GM12872 (cell line): ENCODE measurements at regions not wholly inside any gene's neighbourhood (a gene's known extent, or its start where the extent isn't known, plus 50 kb on each side); places are given as distances from the start of the nearest gene placed in this dataset.

Source experiments
- TF ChIP-seq, protein P1 (sequence below): IDR thresholded peaks from 3 replicates; pipeline ENCODE4 v1.5.1; 2011; ENCODE audit warnings: low read depth, mild to moderate bottlenecking, low read length, moderate library complexity; ENCODE audit not compliant: insufficient read depth

DNA sequence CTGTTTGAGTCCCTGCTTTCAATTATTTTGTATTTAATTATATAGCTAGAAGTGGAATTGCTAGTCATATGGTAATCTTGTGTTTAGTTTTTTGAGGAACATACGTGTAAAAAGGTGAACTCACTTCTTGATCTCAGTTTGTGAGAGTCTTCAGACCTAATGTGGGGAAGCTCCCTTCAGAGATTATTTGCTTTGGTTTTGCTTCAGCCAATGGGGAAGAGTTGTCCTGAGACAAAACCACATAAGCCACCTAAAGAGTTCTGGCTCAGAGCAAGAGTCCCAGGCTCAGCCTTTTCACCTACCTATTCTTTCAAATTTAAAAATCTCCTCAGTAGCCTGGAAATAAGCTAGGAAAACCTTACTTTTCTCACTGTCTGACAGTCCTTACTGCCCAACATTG lies 138.4 kb downstream of the UCK2 start:
- TF ChIP-seq, protein P1, sequence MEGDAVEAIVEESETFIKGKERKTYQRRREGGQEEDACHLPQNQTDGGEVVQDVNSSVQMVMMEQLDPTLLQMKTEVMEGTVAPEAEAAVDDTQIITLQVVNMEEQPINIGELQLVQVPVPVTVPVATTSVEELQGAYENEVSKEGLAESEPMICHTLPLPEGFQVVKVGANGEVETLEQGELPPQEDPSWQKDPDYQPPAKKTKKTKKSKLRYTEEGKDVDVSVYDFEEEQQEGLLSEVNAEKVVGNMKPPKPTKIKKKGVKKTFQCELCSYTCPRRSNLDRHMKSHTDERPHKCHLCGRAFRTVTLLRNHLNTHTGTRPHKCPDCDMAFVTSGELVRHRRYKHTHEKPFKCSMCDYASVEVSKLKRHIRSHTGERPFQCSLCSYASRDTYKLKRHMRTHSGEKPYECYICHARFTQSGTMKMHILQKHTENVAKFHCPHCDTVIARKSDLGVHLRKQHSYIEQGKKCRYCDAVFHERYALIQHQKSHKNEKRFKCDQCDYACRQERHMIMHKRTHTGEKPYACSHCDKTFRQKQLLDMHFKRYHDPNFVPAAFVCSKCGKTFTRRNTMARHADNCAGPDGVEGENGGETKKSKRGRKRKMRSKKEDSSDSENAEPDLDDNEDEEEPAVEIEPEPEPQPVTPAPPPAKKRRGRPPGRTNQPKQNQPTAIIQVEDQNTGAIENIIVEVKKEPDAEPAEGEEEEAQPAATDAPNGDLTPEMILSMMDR, result no peak

DNA sequence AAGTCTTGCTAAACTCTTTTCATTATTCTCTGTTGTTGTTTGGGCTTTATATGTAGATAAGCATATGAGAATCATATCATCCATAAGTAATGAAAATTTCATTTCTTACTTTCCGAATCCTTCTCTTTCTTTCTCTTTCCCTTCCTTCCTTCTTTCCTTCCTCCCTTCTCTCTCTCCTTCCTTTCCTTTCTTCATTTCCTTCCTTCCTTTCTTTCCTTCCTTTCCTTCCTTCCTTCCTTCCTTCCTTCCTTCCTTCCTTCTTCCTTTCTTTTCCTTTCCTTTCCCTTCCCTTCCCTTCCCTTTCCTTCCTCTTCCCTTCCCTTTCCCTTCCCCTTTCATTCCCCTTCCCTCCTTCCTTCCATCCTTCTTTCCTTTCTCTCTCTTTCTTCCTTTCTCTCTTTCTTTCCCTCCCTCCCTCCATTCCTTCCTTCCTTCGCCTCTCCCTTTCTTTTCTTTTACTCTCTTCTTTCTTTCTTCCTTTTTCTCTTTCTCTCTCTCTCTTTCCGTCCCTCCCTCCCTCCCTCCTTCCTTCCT lies 147.3 kb downstream of the UCK2 start:
- TF ChIP-seq, protein P1, result no peak

DNA sequence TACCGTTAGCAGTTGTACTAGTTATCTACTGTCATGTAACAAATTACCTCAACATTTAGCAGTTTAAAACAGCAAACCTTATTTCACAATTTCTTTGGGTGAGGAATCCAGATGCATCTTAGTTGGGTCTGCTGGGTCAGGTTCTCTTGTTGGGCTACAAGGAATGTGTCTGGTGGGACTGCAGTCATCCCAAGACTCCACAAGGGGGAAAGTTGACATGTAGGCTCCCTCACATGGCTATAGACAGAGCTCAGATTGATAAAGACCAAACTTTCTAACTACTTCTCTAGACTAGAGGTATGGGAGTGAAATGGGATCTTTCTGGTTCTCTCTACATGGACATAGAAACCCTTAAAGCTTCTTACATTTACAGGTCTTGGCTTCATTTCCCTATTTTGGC lies 160.9 kb downstream of the UCK2 start:
- TF ChIP-seq, protein P1, result no peak; the same call in 2 of the 3 replicates

DNA sequence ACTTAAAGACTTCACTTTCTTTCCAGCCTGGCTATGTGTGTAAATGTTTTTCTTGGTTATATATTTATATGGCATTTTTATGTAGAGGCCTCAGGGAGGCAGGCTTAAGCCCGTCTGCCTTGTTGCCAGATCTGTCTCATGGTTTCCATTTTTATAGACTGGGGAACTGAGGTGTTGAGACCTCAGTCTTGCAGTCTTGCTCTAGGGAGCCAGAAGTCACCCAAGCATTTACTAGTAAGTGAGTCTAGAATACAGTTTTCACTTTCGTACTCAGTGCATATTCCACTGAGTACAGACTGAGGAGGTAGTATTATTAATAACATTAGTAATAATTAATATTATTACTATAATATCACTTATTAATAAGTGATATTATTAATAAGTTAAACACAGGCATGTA lies 161.4 kb downstream of the UCK2 start:
- TF ChIP-seq, protein P1, result no peak

DNA sequence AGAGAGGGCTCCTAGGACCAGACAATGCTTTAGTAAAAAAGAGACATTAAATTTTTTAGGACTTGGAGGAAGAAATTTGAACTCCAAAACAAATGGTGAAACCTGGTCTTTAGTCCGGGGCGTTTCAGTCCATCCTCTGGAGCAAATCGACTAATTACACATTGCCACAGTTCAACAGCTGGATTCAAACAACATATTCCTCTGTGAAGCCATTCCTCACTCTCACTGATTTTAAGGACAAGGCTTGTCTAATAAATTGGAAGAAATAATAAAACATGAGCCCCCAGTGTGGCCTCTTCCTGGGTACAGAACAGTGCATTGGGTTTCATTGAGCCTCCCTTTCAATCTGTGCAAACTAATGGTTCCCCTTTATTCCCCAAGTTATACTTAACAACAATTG lies 165.1 kb downstream of the UCK2 start:
- TF ChIP-seq, protein P1, result no peak

DNA sequence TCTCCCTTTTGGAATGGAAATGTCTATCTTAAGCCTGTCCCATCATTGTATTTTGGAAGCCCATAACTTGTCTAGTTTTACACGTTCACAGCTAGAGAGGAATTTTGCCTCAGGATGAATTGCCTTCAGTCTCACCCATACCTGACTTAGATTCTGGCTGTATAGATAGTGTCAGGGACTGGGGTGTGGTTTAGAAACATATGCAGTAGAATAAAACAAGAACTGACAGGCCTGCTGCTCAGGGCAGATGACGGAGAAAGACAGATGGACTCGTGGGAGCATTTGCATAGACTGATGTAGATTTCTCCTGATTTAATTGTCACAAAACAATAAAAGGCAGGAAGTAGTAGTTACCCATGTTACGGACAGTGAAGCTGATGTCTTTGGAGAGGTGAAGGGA lies 166.7 kb downstream of the UCK2 start:
- TF ChIP-seq, protein P1, result no peak

DNA sequence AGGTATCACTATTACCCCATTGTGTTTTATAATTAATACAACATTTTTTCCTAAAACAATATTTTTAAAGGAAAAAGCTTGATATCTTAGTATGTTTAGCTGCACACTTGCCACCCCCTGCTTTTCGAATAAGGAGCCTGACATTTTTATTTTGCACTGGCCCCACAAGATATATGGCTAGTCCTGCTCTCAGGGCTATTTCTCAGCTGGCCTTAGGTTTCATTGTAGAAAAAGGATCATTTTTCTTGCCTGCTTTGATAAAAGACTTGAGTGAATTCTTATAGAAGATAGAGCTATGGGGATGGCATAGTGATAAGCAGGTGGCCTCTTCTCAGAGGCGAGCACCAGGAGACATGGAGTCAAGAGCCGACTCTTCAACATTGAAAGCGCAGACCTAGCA lies 167.0 kb downstream of the FAM78B start:
- TF ChIP-seq, protein P1, result no peak

DNA sequence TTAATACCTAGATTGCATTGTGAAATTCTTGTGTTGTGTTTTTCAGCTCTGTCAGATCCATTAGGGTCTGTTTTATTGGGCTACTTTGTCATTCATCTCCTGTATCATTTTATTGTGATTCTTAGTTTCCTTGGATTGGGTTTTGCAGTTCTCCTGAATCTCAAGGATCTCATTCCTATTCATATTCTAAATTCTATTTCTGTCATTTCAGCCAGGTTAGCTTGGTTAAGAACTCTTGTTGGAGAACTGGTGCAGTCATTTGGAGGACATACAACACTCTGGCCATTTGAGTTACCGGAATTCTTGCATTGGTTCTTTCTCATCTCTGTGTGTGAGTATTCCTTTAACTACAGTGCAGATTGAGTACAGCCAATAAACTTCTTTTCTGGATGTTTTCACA lies 159.6 kb downstream of the FAM78B start:
- TF ChIP-seq, protein P1, result no peak
